Tibial artery (tissue), 4 donors: ENCODE measurements at regions not wholly inside any gene's neighbourhood (a gene's known extent, or its start where the extent isn't known, plus 50 kb on each side); places are given as distances from the start of the nearest gene placed in this dataset.

Source experiments
- DNase-seq, 2 donors: peaks; one replicate each; pipeline ENCODE4 v3.0.0-alpha.2; 2019
- H3K27ac ChIP-seq, 2 donors: fragments of 200-600 bp; sonication (generic) in 1 of 2; 1 replicate in 1 of 2; 2 replicates in 1 of 2; pipeline ENCODE4 v1.5.1; 2018 to 2019; ENCODE audit warnings: mild to moderate bottlenecking in 1 of 2
- H3K27me3 ChIP-seq, 2 donors: fragments of 200-600 bp; sonication (generic) in 1 of 2; one replicate each; pipeline versions ENCODE4 v1.5.1 to v1.6.0; 2016 to 2019
- H3K36me3 ChIP-seq, 3 donors: fragments of 200-600 bp; sonication (generic) in 2 of 3; one replicate each; pipeline ENCODE4 v1.5.1; 2016 to 2019; ENCODE audit warnings: mild to moderate bottlenecking in 2 of 3
- H3K4me1 ChIP-seq, 4 donors: fragments of 200-600 bp; sonication (generic) in 2 of 4; 1 replicate in 3 of 4; 2 replicates in 1 of 4; pipeline ENCODE4 v1.5.1; 2016 to 2019
- H3K4me3 ChIP-seq, 2 donors: fragments of 200-600 bp; sonication (generic) in 1 of 2; 1 replicate in 1 of 2; 2 replicates in 1 of 2; pipeline ENCODE4 v1.5.1; 2018 to 2019; ENCODE audit warnings: mild to moderate bottlenecking in 2 of 2
- H3K9me3 ChIP-seq, 3 donors: fragments of 200-600 bp; sonication (generic) in 1 of 3; one replicate each; pipeline ENCODE4 v1.5.1; 2016 to 2019
- intact Hi-C: fragments of 100-400 bp; cut with DNase I; formaldehyde crosslinking; loops from one replicate; pipeline ENCODE4 v1.15.0; 2023; ENCODE audit warnings: low total_unique reads
- TF ChIP-seq, protein P1 (sequence below), 2 experiments: fragments of 200-600 bp in 1 of 2; fragments of 450-650 bp in 1 of 2; IDR thresholded peaks; one replicate each; pipeline ENCODE4 v1.5.1; 2017 to 2019; ENCODE audit warnings: antibody characterized with exemption in 2 of 2, mild to moderate bottlenecking in 1 of 2, moderate library complexity in 1 of 2

DNA sequence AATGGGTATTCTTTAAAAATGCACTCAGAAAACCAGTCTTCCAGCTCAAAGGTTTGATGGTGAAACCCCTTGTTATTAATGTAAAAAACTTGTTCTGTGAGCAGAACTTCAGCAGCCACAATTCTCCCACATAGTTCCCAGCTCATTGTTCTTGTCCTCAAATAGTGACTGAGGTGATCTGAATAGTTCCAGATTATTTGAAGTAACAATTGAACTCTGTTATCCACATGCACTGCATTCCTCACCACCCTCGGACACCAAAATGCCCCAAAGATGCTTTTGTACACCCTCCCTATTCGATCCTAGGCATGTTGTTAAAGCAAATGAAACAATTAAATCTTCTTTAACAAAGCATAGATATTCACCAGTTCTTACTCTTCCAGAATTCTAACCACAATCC is 2186.8 kb upstream of the CELF4 start:
- H3K9me3 ChIP-seq = no peaks in the 10 kb centered on the region
- TF ChIP-seq, protein P1, sequence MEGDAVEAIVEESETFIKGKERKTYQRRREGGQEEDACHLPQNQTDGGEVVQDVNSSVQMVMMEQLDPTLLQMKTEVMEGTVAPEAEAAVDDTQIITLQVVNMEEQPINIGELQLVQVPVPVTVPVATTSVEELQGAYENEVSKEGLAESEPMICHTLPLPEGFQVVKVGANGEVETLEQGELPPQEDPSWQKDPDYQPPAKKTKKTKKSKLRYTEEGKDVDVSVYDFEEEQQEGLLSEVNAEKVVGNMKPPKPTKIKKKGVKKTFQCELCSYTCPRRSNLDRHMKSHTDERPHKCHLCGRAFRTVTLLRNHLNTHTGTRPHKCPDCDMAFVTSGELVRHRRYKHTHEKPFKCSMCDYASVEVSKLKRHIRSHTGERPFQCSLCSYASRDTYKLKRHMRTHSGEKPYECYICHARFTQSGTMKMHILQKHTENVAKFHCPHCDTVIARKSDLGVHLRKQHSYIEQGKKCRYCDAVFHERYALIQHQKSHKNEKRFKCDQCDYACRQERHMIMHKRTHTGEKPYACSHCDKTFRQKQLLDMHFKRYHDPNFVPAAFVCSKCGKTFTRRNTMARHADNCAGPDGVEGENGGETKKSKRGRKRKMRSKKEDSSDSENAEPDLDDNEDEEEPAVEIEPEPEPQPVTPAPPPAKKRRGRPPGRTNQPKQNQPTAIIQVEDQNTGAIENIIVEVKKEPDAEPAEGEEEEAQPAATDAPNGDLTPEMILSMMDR (IDR thresholded peaks at IDR 0.05) = no peak
- H3K36me3 ChIP-seq = no peaks in the 10 kb centered on the region
- no peaks in the 10 kb centered on the region for H3K27me3 ChIP-seq
- no peak overlapping the region for H3K4me3 ChIP-seq
- DNase-seq = no peak
- intact Hi-C loops = no loop called here
- no peaks in the 10 kb centered on the region for H3K4me1 ChIP-seq
- H3K27ac ChIP-seq = no peak overlapping the region

GRCh38 chr18:39751921-39752320 is 2186.3 kb upstream of the CELF4 start:
- Histone ChIP-seq H3K27me3 (no peaks in the 10 kb centered on the region), H3K4me3 (no peak overlapping the region), H3K9me3 (no peaks in the 10 kb centered on the region), H3K4me1 (no peaks in the 10 kb centered on the region), H3K27ac (no peak overlapping the region), H3K36me3 (no peaks in the 10 kb centered on the region)
- TF ChIP-seq, protein P1 (IDR thresholded peaks at IDR 0.05) = no peak
- no peak for DNase-seq
- intact Hi-C loops = no loop called here

GRCh38 chr18:39751161-39751560 is 2185.6 kb upstream of the CELF4 start:
- H3K27ac ChIP-seq = no peak overlapping the region
- DNase-seq = no peak
- H3K4me3 ChIP-seq = no peak overlapping the region

GRCh38 chr18:39749154-39749553 is 2183.6 kb upstream of the CELF4 start:
- Histone ChIP-seq H3K27ac (no peak overlapping the region), H3K36me3 (no peaks in the 10 kb centered on the region), H3K27me3 (no peaks in the 10 kb centered on the region), H3K4me1 (no peaks in the 10 kb centered on the region), H3K4me3 (no peak overlapping the region), H3K9me3 (no peaks in the 10 kb centered on the region)
- intact Hi-C loops = no loop called here
- DNase-seq = no peak
- TF ChIP-seq, protein P1 (IDR thresholded peaks at IDR 0.05) = no peak

More at GRCh38 chr18:39751161-39751560, 2185.6 kb upstream of the CELF4 start:
- Histone ChIP-seq H3K36me3 (no peaks in the 10 kb centered on the region), H3K4me1 (no peaks in the 10 kb centered on the region), H3K9me3 (no peaks in the 10 kb centered on the region), H3K27me3 (no peaks in the 10 kb centered on the region)
- TF ChIP-seq, protein P1 (IDR thresholded peaks at IDR 0.05) = no peak
- intact Hi-C loops = no loop called here

DNA sequence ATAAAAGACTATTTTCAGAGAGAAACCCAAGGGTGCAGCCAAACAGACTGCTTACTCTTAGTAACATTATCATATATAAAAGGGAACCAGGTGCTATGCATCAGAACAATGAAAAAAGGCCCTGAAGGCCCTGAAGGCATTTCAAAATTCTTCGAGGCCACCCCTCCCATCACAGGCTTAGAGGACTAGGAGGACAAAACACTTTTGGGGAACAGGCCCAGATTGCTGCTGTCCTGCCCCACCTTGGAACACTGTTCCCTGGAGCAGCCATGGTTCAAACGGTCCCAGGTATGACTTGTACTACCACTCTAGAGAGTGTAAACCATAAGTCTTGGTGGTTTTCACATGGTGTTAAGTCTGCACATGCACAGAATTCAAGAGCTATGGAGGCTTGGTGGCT is 2183.1 kb upstream of the CELF4 start:
- intact Hi-C loops = no loop called here
- no peak overlapping the region for H3K27ac ChIP-seq
- TF ChIP-seq, protein P1 (IDR thresholded peaks at IDR 0.05) = no peak
- DNase-seq = no peak
- H3K36me3 ChIP-seq = no peaks in the 10 kb centered on the region
- no peaks in the 10 kb centered on the region for H3K9me3 ChIP-seq
- no peaks in the 10 kb centered on the region for H3K27me3 ChIP-seq
- H3K4me1 ChIP-seq = no peaks in the 10 kb centered on the region
- no peak overlapping the region for H3K4me3 ChIP-seq

- H3K9me3 ChIP-seq = no peaks in the 10 kb centered on the region
- no peak for DNase-seq
- H3K4me1 ChIP-seq = no peaks in the 10 kb centered on the region
- H3K36me3 ChIP-seq = no peaks in the 10 kb centered on the region
- intact Hi-C loops = no loop called here
- H3K27me3 ChIP-seq = no peaks in the 10 kb centered on the region
- TF ChIP-seq, protein P1 (IDR thresholded peaks at IDR 0.05) = no peak
- H3K27ac ChIP-seq = no peak overlapping the region
- no peak overlapping the region for H3K4me3 ChIP-seq
These were observed 2180.6 kb upstream of the CELF4 start for GRCh38 chr18:39746201-39746600.
